Neural cell (in vitro differentiated cells): ENCODE measurements at regions not wholly inside any gene's neighbourhood (a gene's known extent, or its start where the extent isn't known, plus 50 kb on each side); places are given as distances from the start of the nearest gene placed in this dataset.

Experiments used
- H2AFZ ChIP-seq: fragments of 200-600, 300-800 bp; sonication (generic), shearing (Covaris generic); 2 replicates; pipeline ENCODE4 v1.6.0; 2014; ENCODE audit warnings: low read depth, mild to moderate bottlenecking, antibody characterized with exemption, low read length, moderate library complexity
- H3F3A ChIP-seq: fragments of 200-600 bp; shearing (Covaris generic); 2 replicates; pipeline ENCODE4 v1.6.1; 2016; ENCODE audit warnings: mild to moderate bottlenecking, moderate library complexity, mixed read lengths, antibody characterized with exemption, low read length; ENCODE audit not compliant: insufficient read depth, poor library complexity, severe bottlenecking
- H3K27ac ChIP-seq: fragments of 200-600, 300-800 bp; sonication (generic), shearing (Covaris generic); 2 replicates; pipeline ENCODE4 v1.5.1; 2014; ENCODE audit warnings: mild to moderate bottlenecking, low read length, moderate library complexity
- H3K27me3 ChIP-seq: fragments of 300-800, 200-600 bp; sonication (generic), shearing (Covaris generic); 2 replicates; pipeline ENCODE4 v1.6.0; 2014; ENCODE audit warnings: mild to moderate bottlenecking, low read depth, low read length, moderate library complexity; ENCODE audit not compliant: insufficient read depth
- H3K36me3 ChIP-seq: fragments of 300-800, 200-600 bp; sonication (generic), shearing (Covaris generic); 2 replicates; pipeline ENCODE4 v1.5.1; 2014; ENCODE audit warnings: mild to moderate bottlenecking, antibody characterized with exemption, low read length, moderate library complexity; ENCODE audit not compliant: insufficient read depth
- H3K4me2 ChIP-seq: fragments of 300-800, 200-600 bp; sonication (generic), shearing (Covaris generic); 2 replicates; pipeline ENCODE4 v1.6.0; 2014; ENCODE audit warnings: mild to moderate bottlenecking, low read length
- H3K4me3 ChIP-seq: fragments of 300-800, 200-600 bp; sonication (generic), shearing (Covaris generic); 2 replicates; pipeline ENCODE4 v1.5.1; 2014; ENCODE audit warnings: mild to moderate bottlenecking, low read length, moderate library complexity
- H3K79me2 ChIP-seq: fragments of 200-600 bp; shearing (Covaris generic); replicated peaks from 2 replicates; pipeline ENCODE4 v1.6.0; 2014; ENCODE audit warnings: mild to moderate bottlenecking, low read length, moderate library complexity; ENCODE audit not compliant: insufficient read depth
- H3K9ac ChIP-seq: fragments of 300-800, 200-600 bp; sonication (generic), shearing (Covaris generic); 2 replicates; pipeline ENCODE4 v1.6.1; 2016; ENCODE audit warnings: mild to moderate bottlenecking, low read length, mixed read lengths
- H3K9me2 ChIP-seq: fragments of 200-600 bp; shearing (Covaris generic); 2 replicates; pipeline ENCODE4 v1.6.1; 2016; ENCODE audit warnings: mild to moderate bottlenecking, low read length, mixed read lengths; ENCODE audit not compliant: insufficient read depth
- H3K9me3 ChIP-seq: fragments of 200-600, 300-800 bp; sonication (generic), shearing (Covaris generic); 2 replicates; pipeline ENCODE4 v1.6.1; 2016; ENCODE audit warnings: mild to moderate bottlenecking, mixed run types, low read length, moderate library complexity, mixed read lengths
- H4K20me1 ChIP-seq: fragments of 200-600 bp; shearing (Covaris generic); 2 replicates; pipeline ENCODE4 v1.6.1; 2016; ENCODE audit warnings: mild to moderate bottlenecking, mixed run types; ENCODE audit not compliant: insufficient read depth
- CTCF ChIP-seq: fragments of 450-650 bp; IDR thresholded peaks from 2 replicates; pipeline ENCODE4 v1.5.1; 2014; ENCODE audit warnings: antibody characterized with exemption, mild to moderate bottlenecking, moderate library complexity; ENCODE audit not compliant: poor library complexity, severe bottlenecking
- EP300 ChIP-seq: fragments of 450-650 bp; conservative IDR thresholded peaks from 2 replicates; pipeline ENCODE4 v1.6.1; 2014; ENCODE audit warnings: antibody characterized with exemption, mild to moderate bottlenecking, moderate library complexity; ENCODE audit not compliant: poor library complexity, severe bottlenecking
- EZH2 ChIP-seq: fragments of 200-600, 300-800 bp; shearing (Covaris generic), sonication (generic); IDR thresholded peaks from 2 replicates; pipeline ENCODE4 v1.6.1; 2014; ENCODE audit warnings: antibody characterized with exemption, low read length, borderline replicate concordance, mild to moderate bottlenecking; ENCODE audit not compliant: insufficient read depth, poor library complexity, severe bottlenecking
- MXI1 ChIP-seq: fragments of 450-650 bp; conservative IDR thresholded peaks from 2 replicates; pipeline ENCODE4 v1.6.1; 2014; ENCODE audit warnings: antibody characterized with exemption, mild to moderate bottlenecking; ENCODE audit not compliant: poor library complexity, severe bottlenecking
- POLR2AphosphoS5 ChIP-seq: IDR thresholded peaks from 2 replicates; pipeline ENCODE4 v1.6.1; 2012
- REST ChIP-seq: IDR thresholded peaks from 2 replicates; pipeline ENCODE4 v1.6.1; 2012; ENCODE audit warnings: borderline replicate concordance
- SMC3 ChIP-seq: fragments of 450-650 bp; conservative IDR thresholded peaks from 2 replicates; pipeline ENCODE4 v1.6.1; 2014; ENCODE audit warnings: antibody characterized with exemption, mild to moderate bottlenecking, moderate library complexity; ENCODE audit not compliant: poor library complexity
- TAF1 ChIP-seq: IDR thresholded peaks from 2 replicates; pipeline ENCODE4 v1.6.1; 2012; ENCODE audit warnings: low read depth

GRCh38 chr13:44267980-44268379, 105.6 kb upstream of the SERP2 start:
- H3K4me2 ChIP-seq, result no peak overlapping the region

GRCh38 chr13:44268980-44269379, 104.6 kb upstream of the SERP2 start:
- Histone ChIP-seq H3K27me3 (no peaks in the 10 kb centered on the region), H4K20me1 (no peaks in the 10 kb centered on the region), H2AFZ (no peak overlapping the region), H3K79me2 (no peaks in the 10 kb centered on the region), H3K9me3 (no peaks in the 10 kb centered on the region), H3K27ac (no peak overlapping the region), H3K4me2 (no peak overlapping the region), H3F3A (no peaks in the 10 kb centered on the region), H3K36me3 (no peaks in the 10 kb centered on the region), H3K9ac (no peak overlapping the region), H3K4me3 (no peak overlapping the region), H3K9me2 (no peaks in the 10 kb centered on the region)
- no peak for TF ChIP-seq EZH2
- no peak for TF ChIP-seq CTCF
- no peak for TF ChIP-seq REST
- no peak for TF ChIP-seq TAF1
- TF ChIP-seq SMC3, result no peak
- no peak for TF ChIP-seq EP300
- TF ChIP-seq MXI1, result no peak

More at GRCh38 chr13:44267980-44268379, 105.6 kb upstream of the SERP2 start:
- H3K27me3 ChIP-seq, result no peaks in the 10 kb centered on the region
- H3K79me2 ChIP-seq, result no peaks in the 10 kb centered on the region
- no peak overlapping the region for H3K4me3 ChIP-seq
- no peaks in the 10 kb centered on the region for H3K9me3 ChIP-seq
- H3K36me3 ChIP-seq, result no peaks in the 10 kb centered on the region
- no peaks in the 10 kb centered on the region for H3F3A ChIP-seq
- H3K27ac ChIP-seq, result no peak overlapping the region
- TF ChIP-seq REST (no peak), MXI1 (no peak), SMC3 (no peak), EZH2 (no peak), POLR2AphosphoS5 (no peak), TAF1 (no peak), CTCF (no peak)
- H3K9me2 ChIP-seq, result no peaks in the 10 kb centered on the region
- no peak overlapping the region for H2AFZ ChIP-seq
- no peak overlapping the region for H3K9ac ChIP-seq
- H4K20me1 ChIP-seq, result no peaks in the 10 kb centered on the region
